GM23338 (cell line): ENCODE measurements at regions not wholly inside any gene's neighbourhood (a gene's known extent, or its start where the extent isn't known, plus 50 kb on each side); places are given as distances from the start of the nearest gene placed in this dataset.

Experiments
- ATAC-seq: fragments of 200-7000 bp; cut with Tn5 transposase; 3 replicates; pipeline ENCODE4 v1.9.1; 2020
- DNase-seq: peaks from one replicate; pipeline ENCODE4 v3.0.0-alpha.2; 2015; ENCODE audit warnings: low spot score
- H2AFZ ChIP-seq: fragments of 200-600 bp; sonication (generic); 2 replicates; pipeline ENCODE4 v1.8.0; 2016; ENCODE audit warnings: antibody characterized with exemption, mild to moderate bottlenecking, moderate library complexity
- H3F3A ChIP-seq: fragments of 200-600 bp; sonication (generic); replicated peaks from 2 replicates; pipeline ENCODE4 v1.8.0; 2017; ENCODE audit warnings: antibody characterized with exemption, mixed run types, low read depth
- H3K27ac ChIP-seq: fragments of 200-600 bp; sonication (generic); 2 replicates; pipeline ENCODE4 v1.6.1; 2016; ENCODE audit warnings: low read depth
- H3K27me3 ChIP-seq: fragments of 200-600 bp; sonication (generic); 2 replicates; pipeline ENCODE4 v1.8.0; 2016; ENCODE audit warnings: mild to moderate bottlenecking, mixed run types, moderate library complexity; ENCODE audit not compliant: insufficient read depth
- H3K36me3 ChIP-seq: fragments of 200-600 bp; sonication (generic); 2 replicates; pipeline ENCODE4 v1.8.0; 2016; ENCODE audit warnings: mild to moderate bottlenecking; ENCODE audit not compliant: insufficient read depth
- H3K4me1 ChIP-seq: fragments of 200-600 bp; sonication (generic); 2 replicates; pipeline ENCODE4 v1.8.0; 2016; ENCODE audit warnings: mild to moderate bottlenecking, moderate library complexity; ENCODE audit not compliant: insufficient read depth
- H3K4me2 ChIP-seq: fragments of 200-600 bp; sonication (generic); 2 replicates; pipeline ENCODE4 v1.7.1; 2017; ENCODE audit warnings: mixed run types
- H3K4me3 ChIP-seq: fragments of 200-600 bp; sonication (generic); 2 replicates; pipeline ENCODE4 v1.6.1; 2016; ENCODE audit warnings: mixed run types
- H3K79me2 ChIP-seq: fragments of 200-600 bp; sonication (generic); replicated peaks from 2 replicates; pipeline ENCODE4 v1.8.0; 2017; ENCODE audit warnings: mild to moderate bottlenecking; ENCODE audit not compliant: insufficient read depth
- H3K9me2 ChIP-seq: fragments of 200-600 bp; sonication (generic); 2 replicates; pipeline ENCODE4 v1.8.0; 2017; ENCODE audit not compliant: insufficient read depth
- H4K20me1 ChIP-seq: fragments of 200-600 bp; sonication (generic); replicated peaks from 2 replicates; pipeline ENCODE4 v1.8.0; 2017; ENCODE audit warnings: mild to moderate bottlenecking; ENCODE audit not compliant: insufficient read depth
- H3K27ac Mint-ChIP-seq: 2 replicates; pipeline ENCODE4 v1.8.0; 2020; ENCODE audit warnings: inconsistent platforms, mild to moderate bottlenecking, moderate library complexity, mixed read lengths
- H3K27me3 Mint-ChIP-seq: 3 replicates; pipeline ENCODE4 v1.8.0; 2022; ENCODE audit warnings: low read depth, mild to moderate bottlenecking, moderate library complexity, mixed read lengths, inconsistent platforms; ENCODE audit not compliant: insufficient read depth, poor library complexity
- H3K36me3 Mint-ChIP-seq: 3 replicates; pipeline ENCODE4 v1.8.0; 2021; ENCODE audit warnings: low read depth, mild to moderate bottlenecking, inconsistent platforms, moderate library complexity, mixed read lengths
- H3K4me1 Mint-ChIP-seq: 3 replicates; pipeline ENCODE4 v1.8.0; 2020; ENCODE audit warnings: mild to moderate bottlenecking, inconsistent platforms, mixed read lengths
- H3K4me3 Mint-ChIP-seq: 3 replicates; pipeline ENCODE4 v1.8.0; 2021; ENCODE audit warnings: moderate library complexity, mild to moderate bottlenecking, inconsistent platforms, mixed read lengths
- H3K9me3 Mint-ChIP-seq: 3 replicates; pipeline ENCODE4 v1.8.0; 2020; ENCODE audit warnings: moderate library complexity, mild to moderate bottlenecking, inconsistent platforms, mixed read lengths
- CREB1 ChIP-seq: fragments of 250-450 bp; sonication (Bioruptor Pico); IDR thresholded peaks from 2 replicates; pipeline ENCODE4 v1.5.0; 2020; ENCODE audit warnings: low read depth, mild to moderate bottlenecking, moderate library complexity
- EZH2 ChIP-seq: fragments of 200-600 bp; sonication (generic); IDR thresholded peaks from one replicate; pipeline ENCODE4 v1.8.0; 2017; ENCODE audit warnings: antibody characterized with exemption, mild to moderate bottlenecking, low read depth; ENCODE audit not compliant: unreplicated experiment
- EZH2phosphoT487 ChIP-seq: fragments of 200-600 bp; sonication (generic); IDR thresholded peaks from one replicate; pipeline ENCODE4 v1.8.1; 2018; ENCODE audit warnings: antibody characterized with exemption; ENCODE audit not compliant: unreplicated experiment
- JUNB ChIP-seq: IDR thresholded peaks from one replicate; pipeline ENCODE4 v1.6.1; 2016; ENCODE audit warnings: antibody characterized with exemption; ENCODE audit not compliant: unreplicated experiment
- NANOG ChIP-seq: IDR thresholded peaks from 2 replicates; pipeline ENCODE4 v1.6.1; 2016; ENCODE audit warnings: antibody characterized with exemption, borderline replicate concordance
- POLR2AphosphoS5 ChIP-seq: IDR thresholded peaks from 2 replicates; pipeline ENCODE4 v1.6.1; 2016; ENCODE audit warnings: antibody characterized with exemption, low read depth
- REST ChIP-seq: IDR thresholded peaks from one replicate; pipeline ENCODE4 v1.6.1; 2018; ENCODE audit warnings: antibody characterized with exemption; ENCODE audit not compliant: unreplicated experiment
- STAT1 ChIP-seq: IDR thresholded peaks from one replicate; pipeline ENCODE4 v1.6.1; 2016; ENCODE audit warnings: antibody characterized with exemption; ENCODE audit not compliant: unreplicated experiment
- ZNF114 ChIP-seq: fragments of 250-450 bp; sonication (Bioruptor Pico); IDR thresholded peaks from 2 replicates; pipeline ENCODE4 v1.5.0; 2020; ENCODE audit warnings: mild to moderate bottlenecking, moderate library complexity
- ZNF331 ChIP-seq: fragments of 250-450 bp; sonication (Bioruptor Pico); IDR thresholded peaks from 2 replicates; pipeline ENCODE4 v1.5.0; 2020; ENCODE audit warnings: low read depth, mild to moderate bottlenecking, moderate library complexity
- TF ChIP-seq, protein P1 (sequence below), 2 experiments: fragments of 200-600 bp in 1 of 2; sonication (generic) in 1 of 2; conservative IDR thresholded peaks; 2 replicates each; pipeline versions ENCODE4 v1.5.1 to v1.6.1; 2016 to 2017; ENCODE audit warnings: antibody characterized with exemption in 2 of 2, low read depth in 2 of 2, mild to moderate bottlenecking in 2 of 2, moderate library complexity in 1 of 2
- TF ChIP-seq, protein P2 (sequence below): fragments of 250-450 bp; sonication (Bioruptor Pico); IDR thresholded peaks from 2 replicates; pipeline ENCODE4 v1.5.0; 2020; ENCODE audit warnings: mild to moderate bottlenecking, moderate library complexity
- TF ChIP-seq, protein P3 (sequence below): IDR thresholded peaks from 2 replicates; pipeline ENCODE4 v1.6.1; 2016; ENCODE audit warnings: antibody characterized with exemption

DNA sequence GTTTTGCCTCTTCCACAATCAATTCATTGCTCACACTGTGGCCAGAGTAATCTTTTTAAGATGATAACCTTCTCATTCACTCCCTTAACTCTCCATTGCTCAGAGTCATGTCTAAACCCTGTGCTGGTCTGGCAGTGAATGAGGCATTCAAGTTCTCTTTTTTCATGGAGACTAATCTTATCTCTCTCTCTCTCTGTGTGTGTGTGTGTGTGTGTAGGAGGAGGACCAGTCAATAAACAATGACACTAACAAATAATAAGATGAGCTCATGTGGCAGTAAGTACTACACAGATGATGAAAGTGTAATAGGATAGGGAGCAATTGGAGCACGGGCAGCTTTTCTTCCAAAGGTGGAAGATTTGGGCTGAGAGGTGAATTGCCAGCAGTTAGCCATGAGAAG is 122.0 kb upstream of the B3GALT2 start:
- Histone ChIP-seq H3K4me3 (no peak overlapping the region), H3K27ac (no peak overlapping the region), H3K36me3 (no peaks in the 10 kb centered on the region), H4K20me1 (no peaks in the 10 kb centered on the region), H3F3A (no peaks in the 10 kb centered on the region), H3K4me1 (no peaks in the 10 kb centered on the region), H3K4me2 (no peak overlapping the region), H2AFZ (no peak overlapping the region), H3K27me3 (no peaks in the 10 kb centered on the region), H3K9me2 (no peaks in the 10 kb centered on the region), H3K79me2 (no peaks in the 10 kb centered on the region)
- Mint-ChIP-seq H3K27ac (no peak overlapping the region), H3K9me3 (no peaks in the 10 kb centered on the region), H3K27me3 (no peaks in the 10 kb centered on the region), H3K4me1 (no peaks in the 10 kb centered on the region; the same call in 2 of the 3 replicates), H3K4me3 (no peak overlapping the region), H3K36me3 (no peaks in the 10 kb centered on the region)
- ATAC-seq (no peak), DNase-seq (no peak)
- TF ChIP-seq CREB1 (no peak), JUNB (no peak), REST (no peak), EZH2 (no peak), ZNF331 (CRISPR knock-in tag) (no peak), ZNF114 (no peak), STAT1 (no peak), NANOG (no peak), POLR2AphosphoS5 (no peak), EZH2phosphoT487 (no peak)
- TF ChIP-seq, protein P1, sequence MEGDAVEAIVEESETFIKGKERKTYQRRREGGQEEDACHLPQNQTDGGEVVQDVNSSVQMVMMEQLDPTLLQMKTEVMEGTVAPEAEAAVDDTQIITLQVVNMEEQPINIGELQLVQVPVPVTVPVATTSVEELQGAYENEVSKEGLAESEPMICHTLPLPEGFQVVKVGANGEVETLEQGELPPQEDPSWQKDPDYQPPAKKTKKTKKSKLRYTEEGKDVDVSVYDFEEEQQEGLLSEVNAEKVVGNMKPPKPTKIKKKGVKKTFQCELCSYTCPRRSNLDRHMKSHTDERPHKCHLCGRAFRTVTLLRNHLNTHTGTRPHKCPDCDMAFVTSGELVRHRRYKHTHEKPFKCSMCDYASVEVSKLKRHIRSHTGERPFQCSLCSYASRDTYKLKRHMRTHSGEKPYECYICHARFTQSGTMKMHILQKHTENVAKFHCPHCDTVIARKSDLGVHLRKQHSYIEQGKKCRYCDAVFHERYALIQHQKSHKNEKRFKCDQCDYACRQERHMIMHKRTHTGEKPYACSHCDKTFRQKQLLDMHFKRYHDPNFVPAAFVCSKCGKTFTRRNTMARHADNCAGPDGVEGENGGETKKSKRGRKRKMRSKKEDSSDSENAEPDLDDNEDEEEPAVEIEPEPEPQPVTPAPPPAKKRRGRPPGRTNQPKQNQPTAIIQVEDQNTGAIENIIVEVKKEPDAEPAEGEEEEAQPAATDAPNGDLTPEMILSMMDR (conservative IDR thresholded peaks at IDR 0.05; ENCODE audit: low read depth in 2 of 2), result no peak
- TF ChIP-seq, protein P2, sequence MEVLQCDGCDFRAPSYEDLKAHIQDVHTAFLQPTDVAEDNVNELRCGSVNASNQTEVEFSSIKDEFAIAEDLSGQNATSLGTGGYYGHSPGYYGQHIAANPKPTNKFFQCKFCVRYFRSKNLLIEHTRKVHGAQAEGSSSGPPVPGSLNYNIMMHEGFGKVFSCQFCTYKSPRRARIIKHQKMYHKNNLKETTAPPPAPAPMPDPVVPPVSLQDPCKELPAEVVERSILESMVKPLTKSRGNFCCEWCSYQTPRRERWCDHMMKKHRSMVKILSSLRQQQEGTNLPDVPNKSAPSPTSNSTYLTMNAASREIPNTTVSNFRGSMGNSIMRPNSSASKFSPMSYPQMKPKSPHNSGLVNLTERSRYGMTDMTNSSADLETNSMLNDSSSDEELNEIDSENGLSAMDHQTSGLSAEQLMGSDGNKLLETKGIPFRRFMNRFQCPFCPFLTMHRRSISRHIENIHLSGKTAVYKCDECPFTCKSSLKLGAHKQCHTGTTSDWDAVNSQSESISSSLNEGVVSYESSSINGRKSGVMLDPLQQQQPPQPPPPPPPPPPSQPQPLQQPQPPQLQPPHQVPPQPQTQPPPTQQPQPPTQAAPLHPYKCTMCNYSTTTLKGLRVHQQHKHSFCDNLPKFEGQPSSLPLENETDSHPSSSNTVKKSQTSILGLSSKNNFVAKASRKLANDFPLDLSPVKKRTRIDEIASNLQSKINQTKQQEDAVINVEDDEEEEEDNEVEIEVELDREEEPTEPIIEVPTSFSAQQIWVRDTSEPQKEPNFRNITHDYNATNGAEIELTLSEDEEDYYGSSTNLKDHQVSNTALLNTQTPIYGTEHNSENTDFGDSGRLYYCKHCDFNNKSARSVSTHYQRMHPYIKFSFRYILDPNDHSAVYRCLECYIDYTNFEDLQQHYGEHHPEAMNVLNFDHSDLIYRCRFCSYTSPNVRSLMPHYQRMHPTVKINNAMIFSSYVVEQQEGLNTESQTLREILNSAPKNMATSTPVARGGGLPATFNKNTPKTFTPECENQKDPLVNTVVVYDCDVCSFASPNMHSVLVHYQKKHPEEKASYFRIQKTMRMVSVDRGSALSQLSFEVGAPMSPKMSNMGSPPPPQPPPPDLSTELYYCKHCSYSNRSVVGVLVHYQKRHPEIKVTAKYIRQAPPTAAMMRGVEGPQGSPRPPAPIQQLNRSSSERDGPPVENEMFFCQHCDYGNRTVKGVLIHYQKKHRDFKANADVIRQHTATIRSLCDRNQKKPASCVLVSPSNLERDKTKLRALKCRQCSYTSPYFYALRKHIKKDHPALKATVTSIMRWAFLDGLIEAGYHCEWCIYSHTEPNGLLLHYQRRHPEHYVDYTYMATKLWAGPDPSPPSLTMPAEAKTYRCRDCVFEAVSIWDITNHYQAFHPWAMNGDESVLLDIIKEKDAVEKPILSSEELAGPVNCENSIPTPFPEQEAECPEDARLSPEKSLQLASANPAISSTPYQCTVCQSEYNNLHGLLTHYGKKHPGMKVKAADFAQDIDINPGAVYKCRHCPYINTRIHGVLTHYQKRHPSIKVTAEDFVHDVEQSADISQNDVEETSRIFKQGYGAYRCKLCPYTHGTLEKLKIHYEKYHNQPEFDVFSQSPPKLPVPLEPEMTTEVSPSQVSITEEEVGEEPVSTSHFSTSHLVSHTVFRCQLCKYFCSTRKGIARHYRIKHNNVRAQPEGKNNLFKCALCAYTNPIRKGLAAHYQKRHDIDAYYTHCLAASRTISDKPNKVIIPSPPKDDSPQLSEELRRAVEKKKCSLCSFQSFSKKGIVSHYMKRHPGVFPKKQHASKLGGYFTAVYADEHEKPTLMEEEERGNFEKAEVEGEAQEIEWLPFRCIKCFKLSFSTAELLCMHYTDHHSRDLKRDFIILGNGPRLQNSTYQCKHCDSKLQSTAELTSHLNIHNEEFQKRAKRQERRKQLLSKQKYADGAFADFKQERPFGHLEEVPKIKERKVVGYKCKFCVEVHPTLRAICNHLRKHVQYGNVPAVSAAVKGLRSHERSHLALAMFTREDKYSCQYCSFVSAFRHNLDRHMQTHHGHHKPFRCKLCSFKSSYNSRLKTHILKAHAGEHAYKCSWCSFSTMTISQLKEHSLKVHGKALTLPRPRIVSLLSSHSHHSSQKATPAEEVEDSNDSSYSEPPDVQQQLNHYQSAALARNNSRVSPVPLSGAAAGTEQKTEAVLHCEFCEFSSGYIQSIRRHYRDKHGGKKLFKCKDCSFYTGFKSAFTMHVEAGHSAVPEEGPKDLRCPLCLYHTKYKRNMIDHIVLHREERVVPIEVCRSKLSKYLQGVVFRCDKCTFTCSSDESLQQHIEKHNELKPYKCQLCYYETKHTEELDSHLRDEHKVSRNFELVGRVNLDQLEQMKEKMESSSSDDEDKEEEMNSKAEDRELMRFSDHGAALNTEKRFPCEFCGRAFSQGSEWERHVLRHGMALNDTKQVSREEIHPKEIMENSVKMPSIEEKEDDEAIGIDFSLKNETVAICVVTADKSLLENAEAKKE (CRISPR knock-in tag), result no peak
- TF ChIP-seq, protein P3, sequence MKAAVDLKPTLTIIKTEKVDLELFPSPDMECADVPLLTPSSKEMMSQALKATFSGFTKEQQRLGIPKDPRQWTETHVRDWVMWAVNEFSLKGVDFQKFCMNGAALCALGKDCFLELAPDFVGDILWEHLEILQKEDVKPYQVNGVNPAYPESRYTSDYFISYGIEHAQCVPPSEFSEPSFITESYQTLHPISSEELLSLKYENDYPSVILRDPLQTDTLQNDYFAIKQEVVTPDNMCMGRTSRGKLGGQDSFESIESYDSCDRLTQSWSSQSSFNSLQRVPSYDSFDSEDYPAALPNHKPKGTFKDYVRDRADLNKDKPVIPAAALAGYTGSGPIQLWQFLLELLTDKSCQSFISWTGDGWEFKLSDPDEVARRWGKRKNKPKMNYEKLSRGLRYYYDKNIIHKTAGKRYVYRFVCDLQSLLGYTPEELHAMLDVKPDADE, result no peak
